ENCODE measurements at regions not wholly inside any gene's neighbourhood (a gene's known extent, or its start where the extent isn't known, plus 50 kb on each side); places are given as distances from the start of the nearest gene placed in this dataset.

DNA sequence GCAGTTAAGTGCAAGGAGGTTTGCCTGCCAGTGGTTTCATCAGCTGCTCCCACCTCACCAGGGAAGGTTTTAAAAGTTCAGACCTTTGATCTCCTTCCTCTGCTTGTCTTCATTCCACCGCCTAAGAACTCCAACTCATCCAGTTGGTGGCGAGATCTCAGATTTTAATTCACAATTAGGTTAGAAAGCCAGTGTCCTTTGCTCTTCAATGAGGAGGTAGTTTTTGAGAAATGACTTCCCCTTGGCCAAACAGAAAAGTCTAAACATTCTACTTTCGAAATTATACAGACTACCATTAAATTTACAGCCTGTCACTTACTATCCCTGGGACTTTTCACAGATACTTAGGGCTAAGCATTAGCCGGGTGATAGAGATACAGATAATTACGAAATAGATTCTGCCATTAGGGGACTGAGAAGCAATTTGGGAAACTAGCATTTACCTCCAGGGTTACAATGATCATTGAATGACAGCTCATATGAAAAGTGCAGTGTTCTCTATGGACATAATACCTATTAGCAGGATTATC lies 513.4 kb upstream of the GHITM start:
- no peak for DNase-seq (ENCODE audit: extremely low read depth, low read depth)
- TF ChIP-seq CTCF (IDR thresholded peaks at IDR 0.05; ENCODE audit: low read depth, low read length), result no peak

DNA sequence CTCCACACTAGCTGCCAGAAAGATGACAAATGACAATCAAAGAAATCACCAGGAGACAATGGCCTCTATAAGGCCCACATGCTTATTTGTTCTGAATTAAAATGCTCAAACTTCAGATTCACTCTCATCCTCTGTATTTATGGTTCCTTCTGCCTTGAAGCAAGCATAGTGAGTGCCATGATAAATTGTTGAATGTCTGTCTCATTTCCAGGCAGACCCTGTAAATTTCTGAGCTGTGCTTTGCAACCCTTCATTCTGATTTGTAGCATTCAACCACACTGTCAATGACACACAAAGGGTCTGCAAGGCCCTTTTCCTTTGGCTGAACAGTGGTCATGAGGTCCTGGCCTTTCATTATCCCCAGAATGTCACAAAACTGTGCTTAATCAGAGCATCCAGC lies 506.6 kb upstream of the GHITM start:
- no peak for TF ChIP-seq CTCF (IDR thresholded peaks at IDR 0.05; ENCODE audit: low read depth, low read length)
- DNase-seq (ENCODE audit: extremely low read depth, low read depth), result no peak

DNA sequence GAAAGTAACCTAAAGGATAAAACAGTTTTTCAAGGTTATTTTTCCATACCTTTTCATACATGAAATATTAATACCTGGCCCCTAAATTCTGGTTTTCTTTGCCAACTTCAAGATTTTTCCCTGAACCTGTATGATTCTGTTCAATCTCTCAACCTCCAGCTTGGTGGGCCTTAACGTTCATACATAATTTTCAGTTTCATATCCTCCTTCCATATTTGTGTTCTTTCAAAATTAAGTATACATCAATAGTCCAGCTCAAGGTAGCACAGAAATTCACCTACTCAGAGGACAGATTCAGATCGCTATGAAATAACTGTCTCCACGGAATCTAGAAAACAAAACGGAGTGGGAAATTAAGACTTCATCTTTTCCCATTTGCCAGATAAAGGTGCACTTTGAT lies 505.8 kb upstream of the GHITM start:
- no peak for TF ChIP-seq CTCF (IDR thresholded peaks at IDR 0.05; ENCODE audit: low read depth, low read length)

DNA sequence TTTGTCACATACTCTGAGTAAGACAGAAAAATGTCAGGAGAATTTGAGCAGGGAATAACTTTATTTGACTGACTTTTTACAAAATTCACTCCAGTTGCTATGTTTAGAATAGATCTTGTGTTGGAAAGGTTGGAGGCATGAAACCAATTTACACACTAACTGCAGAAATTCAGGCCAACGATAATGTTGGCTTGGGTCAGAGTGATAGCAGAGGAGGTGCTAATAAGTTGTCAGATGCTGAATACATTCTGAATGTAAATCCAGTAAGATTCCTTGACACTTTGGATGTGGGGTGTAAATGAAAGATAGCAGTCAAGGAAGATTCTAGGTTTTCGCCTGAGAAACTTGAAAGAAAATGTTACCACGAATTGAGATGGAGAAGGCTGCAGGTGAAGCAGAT lies 502.5 kb upstream of the GHITM start:
- TF ChIP-seq CTCF (IDR thresholded peaks at IDR 0.05; ENCODE audit: low read depth, low read length), result no peak

More for the DNA sequence above, 505.8 kb upstream of the GHITM start:
- no peak for DNase-seq (ENCODE audit: extremely low read depth, low read depth)

DNA sequence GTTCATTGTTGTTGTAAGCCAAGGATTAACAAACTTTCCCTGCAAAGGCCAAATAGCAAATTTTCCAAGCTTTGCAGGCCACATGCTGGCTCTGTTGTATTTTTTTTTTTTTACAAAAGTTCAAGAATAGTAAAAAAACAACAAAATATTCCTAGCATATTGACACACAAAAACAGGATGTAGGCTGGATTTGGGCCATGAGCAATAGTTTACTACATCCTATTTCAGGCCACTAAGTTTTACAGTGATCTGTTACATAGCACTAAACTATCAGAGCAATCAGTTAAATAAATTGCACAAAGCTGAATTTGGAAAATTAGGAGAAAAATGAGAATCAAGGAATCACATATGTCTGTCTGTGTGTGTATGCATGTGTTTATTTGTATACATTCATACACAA lies 491.8 kb upstream of the GHITM start:
- no peak for TF ChIP-seq CTCF (IDR thresholded peaks at IDR 0.05; ENCODE audit: low read depth, low read length)
- no peak for DNase-seq (ENCODE audit: extremely low read depth, low read depth)

More for the DNA sequence above, 502.5 kb upstream of the GHITM start:
- no peak for DNase-seq (ENCODE audit: extremely low read depth, low read depth)

- no peak for TF ChIP-seq CTCF (IDR thresholded peaks at IDR 0.05; ENCODE audit: low read depth, low read length)
- no peak for DNase-seq (ENCODE audit: extremely low read depth, low read depth)
Observed at GRCh38 chr10:83648201-83648600, 491.1 kb upstream of the GHITM start.

GRCh38 chr10:83649471-83649870 lies 489.8 kb upstream of the GHITM start:
- no peak for DNase-seq (ENCODE audit: extremely low read depth, low read depth)
- no peak for TF ChIP-seq CTCF (IDR thresholded peaks at IDR 0.05; ENCODE audit: low read depth, low read length)

Data from AG09319 (cell line).